SK-N-SH treated with all-trans-retinoic acid at 6 μM for 48 hours (cell line): ENCODE measurements at regions not wholly inside any gene's neighbourhood (a gene's known extent, or its start where the extent isn't known, plus 50 kb on each side); places are given as distances from the start of the nearest gene placed in this dataset.

Experiments used
- ATAC-seq: fragments of 200-7000 bp; cut with Tn5 transposase; 3 replicates; pipeline ENCODE4 v1.9.1; 2020; ENCODE audit warnings: mild to moderate bottlenecking, moderate library complexity
- ARNTL ChIP-seq: fragments of 450-650 bp; formaldehyde crosslinking; IDR thresholded peaks from 2 replicates; pipeline ENCODE4 v1.5.0; 2020; ENCODE audit warnings: low read depth, mild to moderate bottlenecking, moderate library complexity, borderline replicate concordance
- BACH2 ChIP-seq: fragments of 250-450 bp; sonication (Bioruptor Pico); IDR thresholded peaks from 2 replicates; pipeline ENCODE4 v1.9.0; 2021; ENCODE audit warnings: mild to moderate bottlenecking, borderline replicate concordance
- ESRRG ChIP-seq: fragments of 250-450 bp; sonication (Bioruptor Pico); IDR thresholded peaks from 2 replicates; pipeline ENCODE4 v1.6.1; 2021; ENCODE audit warnings: mild to moderate bottlenecking
- ISL1 ChIP-seq: fragments of 250-450 bp; sonication (Bioruptor Pico); IDR thresholded peaks from 2 replicates; pipeline ENCODE4 v2.1.2; 2022; ENCODE audit warnings: mild to moderate bottlenecking, moderate library complexity
- OSR1 ChIP-seq: fragments of 250-450 bp; sonication (Bioruptor Pico); IDR thresholded peaks from 2 replicates; pipeline ENCODE4 v1.8.0; 2022; ENCODE audit warnings: moderate library complexity, mild to moderate bottlenecking, inconsistent platforms
- PPARA ChIP-seq: fragments of 250-450 bp; sonication (Bioruptor Pico); IDR thresholded peaks from 2 replicates; pipeline ENCODE4 v1.5.0; 2020; ENCODE audit warnings: mild to moderate bottlenecking, borderline replicate concordance
- RARB ChIP-seq: fragments of 250-450 bp; sonication (Bioruptor Pico); IDR thresholded peaks from 2 replicates; pipeline ENCODE4 v1.8.0; 2021; ENCODE audit warnings: mild to moderate bottlenecking, moderate library complexity
- SNAI2 ChIP-seq: fragments of 250-450 bp; sonication (Bioruptor Pico); IDR thresholded peaks from 2 replicates; pipeline ENCODE4 v1.5.0; 2020; ENCODE audit warnings: mild to moderate bottlenecking, moderate library complexity
- TCF4 ChIP-seq: fragments of 250-450 bp; sonication (Bioruptor Pico); IDR thresholded peaks from 2 replicates; pipeline ENCODE4 v1.8.0; 2021; ENCODE audit warnings: mild to moderate bottlenecking, moderate library complexity, borderline replicate concordance
- TOX ChIP-seq: fragments of 250-450 bp; sonication (Bioruptor Pico); IDR thresholded peaks from 2 replicates; pipeline ENCODE4 v1.8.0; 2021; ENCODE audit warnings: mild to moderate bottlenecking, moderate library complexity, borderline replicate concordance
- ZC3H10 ChIP-seq: fragments of 250-450 bp; sonication (Bioruptor Pico); IDR thresholded peaks from 2 replicates; pipeline ENCODE4 v1.5.1; 2021; ENCODE audit warnings: mild to moderate bottlenecking, moderate library complexity
- ZFP3 ChIP-seq: fragments of 250-450 bp; sonication (Bioruptor Pico); IDR thresholded peaks from 2 replicates; pipeline ENCODE4 v1.5.0; 2020; ENCODE audit warnings: mild to moderate bottlenecking, moderate library complexity
- ZFP30 ChIP-seq: fragments of 450-650 bp; formaldehyde crosslinking; IDR thresholded peaks from 2 replicates; pipeline ENCODE4 v1.5.0; 2022; ENCODE audit warnings: mild to moderate bottlenecking, moderate library complexity
- ZNF565 ChIP-seq: fragments of 450-650 bp; formaldehyde crosslinking; conservative IDR thresholded peaks from 2 replicates; pipeline ENCODE4 v1.5.0; 2020; ENCODE audit warnings: low read depth, mild to moderate bottlenecking, moderate library complexity
- ZNF70 ChIP-seq: fragments of 450-650 bp; formaldehyde crosslinking; IDR thresholded peaks from 2 replicates; pipeline ENCODE4 v1.5.0; 2020; ENCODE audit warnings: mild to moderate bottlenecking, moderate library complexity
- ZNF8 ChIP-seq: fragments of 450-650 bp; formaldehyde crosslinking; IDR thresholded peaks from 2 replicates; pipeline ENCODE4 v1.5.0; 2020; ENCODE audit warnings: mild to moderate bottlenecking, moderate library complexity
- TF ChIP-seq, protein P1 (sequence below): fragments of 250-450 bp; sonication (Bioruptor Pico); IDR thresholded peaks from 2 replicates; pipeline ENCODE4 v1.5.1; 2021; ENCODE audit warnings: mild to moderate bottlenecking, moderate library complexity
- TF ChIP-seq, protein P2 (sequence below): fragments of 250-450 bp; sonication (Bioruptor Pico); IDR thresholded peaks from 2 replicates; pipeline ENCODE4 v1.5.0; 2020; ENCODE audit warnings: mild to moderate bottlenecking, moderate library complexity
- TF ChIP-seq, protein P3 (sequence below): fragments of 250-450 bp; sonication (Bioruptor Pico); IDR thresholded peaks from 2 replicates; pipeline ENCODE4 v1.8.0; 2021; ENCODE audit warnings: low read depth, mild to moderate bottlenecking, moderate library complexity, borderline replicate concordance
- TF ChIP-seq, protein P4 (sequence below): fragments of 250-450 bp; sonication (Bioruptor Pico); IDR thresholded peaks from 2 replicates; pipeline ENCODE4 v1.8.0; 2020; ENCODE audit warnings: mild to moderate bottlenecking, moderate library complexity, borderline replicate concordance

DNA sequence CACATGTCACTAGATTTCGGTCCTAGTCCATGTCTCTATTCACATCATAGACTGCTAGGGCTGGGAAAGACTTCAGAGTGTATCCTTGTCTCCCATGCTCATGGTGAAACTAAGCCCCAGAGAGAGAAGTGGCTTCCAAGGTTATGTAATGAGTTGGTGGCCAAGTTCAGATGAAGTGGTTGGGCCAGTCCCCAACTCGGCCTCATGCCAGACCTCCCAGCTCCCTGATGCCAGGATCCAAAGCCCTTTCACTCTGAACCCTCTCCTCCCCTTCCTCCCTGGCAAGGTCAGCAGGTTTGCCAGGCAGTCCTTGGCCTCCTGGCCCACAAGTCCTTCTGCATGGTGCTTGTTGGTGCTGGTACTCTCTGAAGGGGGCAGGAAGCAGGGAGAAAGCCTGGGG, 189.7 kb downstream of the AXIN2 start:
- TF ChIP-seq ZNF70 (CRISPR knock-in tag) (no peak), ZC3H10 (CRISPR knock-in tag) (no peak)
- ATAC-seq: no peak

DNA sequence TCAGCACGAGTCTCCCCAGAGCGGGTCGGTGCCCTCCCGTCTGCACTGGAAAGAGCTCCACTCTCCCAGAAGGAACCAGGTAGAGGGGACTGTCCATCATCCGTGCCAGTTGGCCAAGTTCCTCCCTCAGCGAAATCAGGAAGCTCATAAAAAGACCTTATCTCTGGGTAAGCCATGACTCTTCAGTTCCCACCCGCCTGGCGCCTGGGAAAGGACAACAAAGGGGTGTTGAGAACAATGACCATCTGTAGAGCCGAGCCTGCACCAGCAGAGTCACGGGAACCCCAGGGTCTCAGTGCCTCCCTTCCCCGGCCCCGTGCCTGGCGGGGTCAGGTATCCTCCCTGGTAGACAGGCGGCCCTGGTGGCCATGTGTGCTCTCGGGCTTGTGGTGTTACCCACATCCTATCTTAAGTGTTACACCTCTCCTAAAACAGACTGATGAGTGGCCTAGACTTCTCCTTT, 190.7 kb downstream of the AXIN2 start:
- ATAC-seq: no peak
- TF ChIP-seq TOX (CRISPR knock-in tag) (no peak), ZNF8 (no peak), OSR1 (CRISPR knock-in tag) (no peak), SNAI2 (CRISPR knock-in tag) (no peak), ZFP3 (CRISPR knock-in tag) (no peak), RARB (no peak), ISL1 (CRISPR knock-in tag) (no peak), ZC3H10 (CRISPR knock-in tag) (no peak), PPARA (CRISPR knock-in tag) (no peak), BACH2 (no peak)
- TF ChIP-seq, protein P1, sequence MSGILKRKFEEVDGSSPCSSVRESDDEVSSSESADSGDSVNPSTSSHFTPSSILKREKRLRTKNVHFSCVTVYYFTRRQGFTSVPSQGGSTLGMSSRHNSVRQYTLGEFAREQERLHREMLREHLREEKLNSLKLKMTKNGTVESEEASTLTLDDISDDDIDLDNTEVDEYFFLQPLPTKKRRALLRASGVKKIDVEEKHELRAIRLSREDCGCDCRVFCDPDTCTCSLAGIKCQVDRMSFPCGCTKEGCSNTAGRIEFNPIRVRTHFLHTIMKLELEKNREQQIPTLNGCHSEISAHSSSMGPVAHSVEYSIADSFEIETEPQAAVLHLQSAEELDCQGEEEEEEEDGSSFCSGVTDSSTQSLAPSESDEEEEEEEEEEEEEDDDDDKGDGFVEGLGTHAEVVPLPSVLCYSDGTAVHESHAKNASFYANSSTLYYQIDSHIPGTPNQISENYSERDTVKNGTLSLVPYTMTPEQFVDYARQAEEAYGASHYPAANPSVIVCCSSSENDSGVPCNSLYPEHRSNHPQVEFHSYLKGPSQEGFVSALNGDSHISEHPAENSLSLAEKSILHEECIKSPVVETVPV (CRISPR knock-in tag): no peak
- TF ChIP-seq, protein P2, sequence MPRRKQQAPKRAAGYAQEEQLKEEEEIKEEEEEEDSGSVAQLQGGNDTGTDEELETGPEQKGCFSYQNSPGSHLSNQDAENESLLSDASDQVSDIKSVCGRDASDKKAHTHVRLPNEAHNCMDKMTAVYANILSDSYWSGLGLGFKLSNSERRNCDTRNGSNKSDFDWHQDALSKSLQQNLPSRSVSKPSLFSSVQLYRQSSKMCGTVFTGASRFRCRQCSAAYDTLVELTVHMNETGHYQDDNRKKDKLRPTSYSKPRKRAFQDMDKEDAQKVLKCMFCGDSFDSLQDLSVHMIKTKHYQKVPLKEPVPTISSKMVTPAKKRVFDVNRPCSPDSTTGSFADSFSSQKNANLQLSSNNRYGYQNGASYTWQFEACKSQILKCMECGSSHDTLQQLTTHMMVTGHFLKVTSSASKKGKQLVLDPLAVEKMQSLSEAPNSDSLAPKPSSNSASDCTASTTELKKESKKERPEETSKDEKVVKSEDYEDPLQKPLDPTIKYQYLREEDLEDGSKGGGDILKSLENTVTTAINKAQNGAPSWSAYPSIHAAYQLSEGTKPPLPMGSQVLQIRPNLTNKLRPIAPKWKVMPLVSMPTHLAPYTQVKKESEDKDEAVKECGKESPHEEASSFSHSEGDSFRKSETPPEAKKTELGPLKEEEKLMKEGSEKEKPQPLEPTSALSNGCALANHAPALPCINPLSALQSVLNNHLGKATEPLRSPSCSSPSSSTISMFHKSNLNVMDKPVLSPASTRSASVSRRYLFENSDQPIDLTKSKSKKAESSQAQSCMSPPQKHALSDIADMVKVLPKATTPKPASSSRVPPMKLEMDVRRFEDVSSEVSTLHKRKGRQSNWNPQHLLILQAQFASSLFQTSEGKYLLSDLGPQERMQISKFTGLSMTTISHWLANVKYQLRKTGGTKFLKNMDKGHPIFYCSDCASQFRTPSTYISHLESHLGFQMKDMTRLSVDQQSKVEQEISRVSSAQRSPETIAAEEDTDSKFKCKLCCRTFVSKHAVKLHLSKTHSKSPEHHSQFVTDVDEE (CRISPR knock-in tag): no peak

DNA sequence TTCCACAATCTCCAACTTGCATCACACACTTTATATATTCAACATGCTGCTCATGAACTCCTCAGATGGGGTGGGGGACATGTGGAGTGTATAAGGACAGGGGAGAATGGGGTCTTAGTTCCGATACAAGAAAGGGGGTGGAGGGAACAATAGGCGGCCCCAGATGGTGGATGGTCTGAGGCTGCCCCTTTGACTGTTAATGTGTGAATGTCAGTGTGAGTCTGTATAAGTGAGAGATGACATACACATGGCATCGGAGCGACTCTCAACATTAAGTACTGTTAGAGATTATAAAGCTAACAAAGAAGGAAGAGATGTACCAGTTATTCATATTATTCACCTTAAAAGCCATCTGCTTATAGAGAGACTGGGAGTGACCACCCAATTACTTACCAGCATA, 193.1 kb downstream of the AXIN2 start:
- TF ChIP-seq ZNF8 (no peak), BACH2 (no peak), ARNTL (no peak), ESRRG (no peak), RARB (no peak), ZNF565 (CRISPR knock-in tag) (no peak), ZFP30 (CRISPR knock-in tag) (no peak), ZFP3 (CRISPR knock-in tag) (no peak), TCF4 (CRISPR knock-in tag) (no peak), SNAI2 (CRISPR knock-in tag) (no peak), PPARA (CRISPR knock-in tag) (no peak)
- TF ChIP-seq, protein P3, sequence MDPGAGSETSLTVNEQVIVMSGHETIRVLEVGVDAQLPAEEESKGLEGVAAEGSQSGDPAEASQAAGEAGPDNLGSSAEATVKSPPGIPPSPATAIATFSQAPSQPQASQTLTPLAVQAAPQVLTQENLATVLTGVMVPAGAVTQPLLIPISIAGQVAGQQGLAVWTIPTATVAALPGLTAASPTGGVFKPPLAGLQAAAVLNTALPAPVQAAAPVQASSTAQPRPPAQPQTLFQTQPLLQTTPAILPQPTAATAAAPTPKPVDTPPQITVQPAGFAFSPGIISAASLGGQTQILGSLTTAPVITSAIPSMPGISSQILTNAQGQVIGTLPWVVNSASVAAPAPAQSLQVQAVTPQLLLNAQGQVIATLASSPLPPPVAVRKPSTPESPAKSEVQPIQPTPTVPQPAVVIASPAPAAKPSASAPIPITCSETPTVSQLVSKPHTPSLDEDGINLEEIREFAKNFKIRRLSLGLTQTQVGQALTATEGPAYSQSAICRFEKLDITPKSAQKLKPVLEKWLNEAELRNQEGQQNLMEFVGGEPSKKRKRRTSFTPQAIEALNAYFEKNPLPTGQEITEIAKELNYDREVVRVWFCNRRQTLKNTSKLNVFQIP: no peak
- TF ChIP-seq, protein P1 (CRISPR knock-in tag): no peak
- TF ChIP-seq, protein P4, sequence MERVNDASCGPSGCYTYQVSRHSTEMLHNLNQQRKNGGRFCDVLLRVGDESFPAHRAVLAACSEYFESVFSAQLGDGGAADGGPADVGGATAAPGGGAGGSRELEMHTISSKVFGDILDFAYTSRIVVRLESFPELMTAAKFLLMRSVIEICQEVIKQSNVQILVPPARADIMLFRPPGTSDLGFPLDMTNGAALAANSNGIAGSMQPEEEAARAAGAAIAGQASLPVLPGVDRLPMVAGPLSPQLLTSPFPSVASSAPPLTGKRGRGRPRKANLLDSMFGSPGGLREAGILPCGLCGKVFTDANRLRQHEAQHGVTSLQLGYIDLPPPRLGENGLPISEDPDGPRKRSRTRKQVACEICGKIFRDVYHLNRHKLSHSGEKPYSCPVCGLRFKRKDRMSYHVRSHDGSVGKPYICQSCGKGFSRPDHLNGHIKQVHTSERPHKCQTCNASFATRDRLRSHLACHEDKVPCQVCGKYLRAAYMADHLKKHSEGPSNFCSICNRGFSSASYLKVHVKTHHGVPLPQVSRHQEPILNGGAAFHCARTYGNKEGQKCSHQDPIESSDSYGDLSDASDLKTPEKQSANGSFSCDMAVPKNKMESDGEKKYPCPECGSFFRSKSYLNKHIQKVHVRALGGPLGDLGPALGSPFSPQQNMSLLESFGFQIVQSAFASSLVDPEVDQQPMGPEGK (CRISPR knock-in tag): no peak
- ATAC-seq: no peak
